AG04449 (cell line): ENCODE measurements at regions not wholly inside any gene's neighbourhood (a gene's known extent, or its start where the extent isn't known, plus 50 kb on each side); places are given as distances from the start of the nearest gene placed in this dataset.

Experiments used
- CTCF ChIA-PET: fragments of 350-600 bp; formaldehyde crosslinking; extraction: SDS; loops from one replicate; lab custom pipeline; 2021; ENCODE audit warnings: antibody characterized with exemption; lab: Yijun Ruan, JAX
- POLR2A ChIA-PET: fragments of 400-600, 350-600 bp; formaldehyde crosslinking; extraction: SDS; loops from one replicate; lab custom pipeline; 2020; ENCODE audit warnings: antibody characterized with exemption, inconsistent platforms; lab: Yijun Ruan, JAX
- DNase-seq: peaks from one replicate; pipeline ENCODE4 v3.0.0-alpha.2; 2010; ENCODE audit warnings: low read depth, low spot score
- H3K4me3 ChIP-seq: 2 replicates; pipeline ENCODE4 v1.5.1; 2011; ENCODE audit warnings: low read depth, mild to moderate bottlenecking, control low read depth, low read length
- TF ChIP-seq, protein P1 (sequence below): IDR thresholded peaks from one replicate; pipeline ENCODE4 v1.5.1; 2011; ENCODE audit warnings: mild to moderate bottlenecking, moderate library complexity, low read length, control low read depth, inconsistent platforms; ENCODE audit not compliant: insufficient read depth; ENCODE audit errors: missing control alignments

DNA sequence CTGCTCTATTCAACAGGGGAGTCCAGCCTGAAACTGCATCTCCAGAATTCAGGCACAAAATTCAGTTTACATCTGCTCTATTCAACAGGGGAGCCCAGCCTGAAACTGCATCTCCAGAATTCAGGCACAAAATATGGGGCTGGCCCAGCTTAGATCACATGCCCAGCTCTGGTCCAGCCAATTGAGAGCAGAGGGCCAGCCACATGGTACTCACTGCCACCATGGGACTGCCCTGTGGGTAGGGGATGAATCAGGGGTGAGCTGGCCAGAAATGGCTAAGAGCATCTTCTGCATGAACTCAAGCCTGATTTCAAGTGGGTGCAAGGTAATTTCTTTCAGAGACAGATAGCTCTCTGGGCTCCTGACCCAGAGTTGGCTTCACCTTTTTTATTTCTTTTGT lies 156.6 kb upstream of the LYZL2 start:
- CTCF ChIA-PET, result interaction anchor here (1.1 to 1.9 kb wide), 2 partner anchors 8 to 30 kb away, joined by 3 to 4 read pairs; no protein-coding TSS in a partner anchor
- POLR2A ChIA-PET, result interaction anchor here (1.1 kb wide), 1 partner anchor 10 kb away, joined by 4 read pairs; no protein-coding TSS in a partner anchor
- no peak overlapping the region for H3K4me3 ChIP-seq
- no peak for DNase-seq
- TF ChIP-seq, protein P1, sequence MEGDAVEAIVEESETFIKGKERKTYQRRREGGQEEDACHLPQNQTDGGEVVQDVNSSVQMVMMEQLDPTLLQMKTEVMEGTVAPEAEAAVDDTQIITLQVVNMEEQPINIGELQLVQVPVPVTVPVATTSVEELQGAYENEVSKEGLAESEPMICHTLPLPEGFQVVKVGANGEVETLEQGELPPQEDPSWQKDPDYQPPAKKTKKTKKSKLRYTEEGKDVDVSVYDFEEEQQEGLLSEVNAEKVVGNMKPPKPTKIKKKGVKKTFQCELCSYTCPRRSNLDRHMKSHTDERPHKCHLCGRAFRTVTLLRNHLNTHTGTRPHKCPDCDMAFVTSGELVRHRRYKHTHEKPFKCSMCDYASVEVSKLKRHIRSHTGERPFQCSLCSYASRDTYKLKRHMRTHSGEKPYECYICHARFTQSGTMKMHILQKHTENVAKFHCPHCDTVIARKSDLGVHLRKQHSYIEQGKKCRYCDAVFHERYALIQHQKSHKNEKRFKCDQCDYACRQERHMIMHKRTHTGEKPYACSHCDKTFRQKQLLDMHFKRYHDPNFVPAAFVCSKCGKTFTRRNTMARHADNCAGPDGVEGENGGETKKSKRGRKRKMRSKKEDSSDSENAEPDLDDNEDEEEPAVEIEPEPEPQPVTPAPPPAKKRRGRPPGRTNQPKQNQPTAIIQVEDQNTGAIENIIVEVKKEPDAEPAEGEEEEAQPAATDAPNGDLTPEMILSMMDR, result no peak

DNA sequence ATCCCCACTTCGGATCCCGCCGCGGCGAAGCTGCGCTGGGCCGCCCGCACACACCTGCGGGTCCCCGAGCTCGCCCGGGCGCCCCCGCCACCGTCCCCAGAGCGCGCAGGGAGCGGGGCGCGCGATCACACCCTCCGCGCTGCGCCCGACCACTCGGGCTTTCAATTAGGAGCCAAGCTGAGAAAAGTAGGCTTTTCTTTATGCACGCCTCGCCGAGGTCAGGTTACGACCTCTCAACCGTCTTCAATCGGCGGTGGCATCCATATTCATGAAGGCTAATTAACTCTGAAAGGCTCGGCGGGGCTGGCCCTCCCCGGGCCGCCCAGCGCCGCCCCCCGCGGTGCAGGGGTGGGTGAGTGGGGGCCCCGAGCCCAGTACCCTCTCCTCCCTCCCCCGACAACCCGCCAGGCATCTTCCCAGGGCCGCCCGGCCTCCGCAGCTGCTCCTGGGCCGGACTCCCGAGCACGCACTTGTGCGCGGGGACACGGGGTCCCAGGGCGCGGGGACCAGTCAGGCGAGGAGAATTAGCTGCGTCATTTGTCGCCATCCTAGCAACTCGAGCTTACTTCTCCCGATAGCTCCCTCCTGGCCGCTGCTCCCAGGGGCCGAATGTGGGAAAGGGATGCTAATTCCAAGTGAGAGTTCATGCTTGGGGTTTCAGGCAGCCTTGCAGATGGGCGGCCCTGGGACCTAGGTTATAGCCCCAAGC lies 155.5 kb upstream of the LYZL2 start:
- H3K4me3 ChIP-seq, result peak overlapping the region; percentile 56
- TF ChIP-seq, protein P1, result no peak
- DNase-seq, result no peak
- POLR2A ChIA-PET, result interaction anchor here (0.9 to 1.3 kb wide), 4 partner anchors 9 to 247 kb away, joined by 3 to 6 read pairs (median 4); partner anchors contain the start of gene ZNF438
- CTCF ChIA-PET, result interaction anchor here (0.6 to 4.1 kb wide), 30 partner anchors 9 to 1107 kb away, joined by 3 to 31 read pairs (median 4); partner anchors contain the start of gene ZNF438

DNA sequence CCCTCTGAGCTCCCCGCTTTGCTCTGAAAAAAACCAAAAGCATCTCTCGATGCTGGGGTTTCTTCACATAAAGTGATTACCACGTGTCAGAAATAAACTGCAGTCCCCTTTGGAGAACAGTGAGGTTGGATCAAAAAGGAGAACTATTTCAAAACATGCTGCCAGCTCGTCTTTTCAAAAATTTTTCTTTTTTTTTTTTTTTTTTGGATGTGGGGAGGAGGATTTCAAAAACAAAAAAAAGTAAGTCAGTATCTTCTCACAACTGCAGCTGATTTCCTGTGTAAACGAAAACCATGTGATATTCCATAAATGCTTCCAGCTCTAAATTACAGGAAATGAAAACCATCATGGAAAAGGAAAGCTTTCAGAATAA lies 155.0 kb upstream of the LYZL2 start:
- CTCF ChIA-PET, result interaction anchor here (0.6 to 4.1 kb wide), 28 partner anchors 10 to 1107 kb away, joined by 3 to 31 read pairs (median 4); partner anchors contain the start of gene ZNF438
- POLR2A ChIA-PET, result interaction anchor here (0.9 to 1.3 kb wide), 3 partner anchors 21 to 248 kb away, joined by 3 to 6 read pairs (median 5); partner anchors contain the start of gene ZNF438
- H3K4me3 ChIP-seq, result peak overlapping the region; percentile 56
- TF ChIP-seq, protein P1, result no peak
- DNase-seq, result no peak

DNA sequence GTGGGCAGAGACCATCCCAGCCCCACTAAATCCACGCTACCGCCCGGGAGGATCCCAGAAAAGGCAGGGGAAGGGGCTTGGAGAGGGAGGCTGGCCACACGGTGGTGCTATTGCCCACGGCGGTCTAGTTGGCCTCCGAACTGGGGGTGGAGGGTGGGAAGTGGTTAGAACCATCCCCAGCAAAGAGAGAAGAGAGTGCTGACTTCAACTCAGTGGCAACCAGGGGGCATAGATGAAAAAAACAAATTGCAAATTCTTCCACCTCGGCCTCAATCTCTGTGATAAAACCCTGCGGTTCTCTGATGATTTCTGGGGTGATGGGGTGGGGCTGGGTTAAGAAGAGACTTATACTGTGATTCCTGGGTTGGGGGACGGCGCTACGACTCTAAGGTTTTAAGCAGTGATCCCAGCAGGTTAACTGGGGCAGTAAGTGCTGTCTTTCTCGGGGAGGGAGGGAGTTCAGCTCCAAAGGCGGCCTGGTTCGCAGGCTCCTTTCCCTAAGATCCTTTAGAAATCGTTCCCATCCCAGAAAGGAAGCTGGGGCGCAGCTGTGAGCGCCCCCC lies 154.5 kb upstream of the LYZL2 start:
- H3K4me3 ChIP-seq, result peak overlapping the region; percentile 33
- ChIA-PET CTCF (interaction anchor here (0.6 to 4.1 kb wide), 37 partner anchors 10 to 1026 kb away, joined by 3 to 31 read pairs (median 4); partner anchors contain the start of gene ZNF438), POLR2A (interaction anchor here (0.9 kb wide), 1 partner anchor 35 kb away, joined by 5 read pairs; no protein-coding TSS in a partner anchor)
- DNase-seq, result peak; percentile 59
- TF ChIP-seq, protein P1, result peak; percentile 93

DNA sequence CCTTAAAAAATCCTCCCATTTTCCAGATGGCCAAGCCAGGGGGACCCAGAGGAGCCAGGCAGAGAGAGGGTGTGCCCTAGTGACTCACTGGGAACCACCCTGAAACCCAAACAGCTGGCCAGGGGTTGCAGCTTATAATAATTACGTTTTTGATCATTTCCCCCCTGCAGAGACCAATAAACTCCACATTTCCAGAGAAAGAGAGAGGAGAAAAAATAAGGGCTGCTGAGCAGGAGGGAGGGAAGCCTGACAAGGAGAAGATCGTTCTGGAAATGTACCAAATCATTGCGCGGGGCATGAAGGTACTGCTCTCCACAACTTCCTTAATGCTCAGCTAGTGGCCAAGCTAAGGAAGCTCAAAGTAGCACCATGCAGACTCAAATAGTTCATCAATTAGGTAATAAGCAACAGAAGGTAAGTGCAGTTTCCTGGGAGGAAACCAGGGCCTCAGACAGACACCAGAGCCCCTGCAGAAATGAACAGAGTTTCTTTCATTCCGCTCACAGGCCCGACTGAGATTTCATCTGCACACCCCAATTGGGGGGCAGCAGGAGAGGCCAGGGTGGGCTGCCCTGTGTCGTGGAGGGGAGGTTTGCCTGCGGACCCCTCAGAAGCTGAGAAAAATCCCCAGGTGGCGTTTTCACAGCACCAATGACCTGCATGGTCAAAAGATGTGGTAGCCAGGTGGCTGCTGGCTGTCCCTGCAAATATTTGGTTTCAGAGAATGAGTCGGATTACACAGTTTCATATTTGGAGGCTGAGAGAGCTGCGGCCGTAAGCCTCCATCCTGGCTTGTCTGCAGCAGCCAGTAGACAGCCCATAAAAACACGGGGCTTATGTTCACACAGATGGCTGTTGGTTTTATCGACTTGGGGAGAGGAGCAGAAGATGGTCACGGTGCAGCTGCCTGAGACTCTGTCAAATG lies 153.2 kb upstream of the LYZL2 start:
- TF ChIP-seq, protein P1, result no peak
- ChIA-PET CTCF (interaction anchor here (0.6 to 4.1 kb wide), 29 partner anchors 11 to 1025 kb away, joined by 3 to 31 read pairs (median 4); partner anchors contain the start of gene ZNF438), POLR2A (interaction anchor here (0.5 to 0.8 kb wide), 2 partner anchors 46 to 527 kb away, joined by 3 to 4 read pairs; no protein-coding TSS in a partner anchor)
- DNase-seq, result no peak
- H3K4me3 ChIP-seq, result no peak overlapping the region
